ENCODE measurements at regions not wholly inside any gene's neighbourhood (a gene's known extent, or its start where the extent isn't known, plus 50 kb on each side); places are given as distances from the start of the nearest gene placed in this dataset.

DNA sequence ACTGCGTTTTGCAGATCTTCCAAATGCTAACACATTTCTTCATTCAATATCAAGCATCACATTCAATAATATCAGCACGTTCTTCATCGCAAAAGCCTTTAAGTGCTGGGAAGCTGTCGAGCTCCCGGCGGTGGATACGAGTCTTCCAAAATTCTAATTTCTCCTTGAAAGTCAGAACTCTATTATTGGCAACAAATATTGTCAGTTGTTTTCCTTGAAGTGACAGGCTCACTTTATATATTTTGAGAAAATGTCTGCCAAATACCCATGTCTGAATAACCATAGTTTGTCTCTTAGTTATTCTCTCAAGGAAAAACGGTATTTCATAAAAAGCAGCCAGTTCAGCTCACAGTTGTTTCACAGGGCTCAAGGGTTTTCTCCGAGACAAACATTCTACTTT is 226.2 kb upstream of the C1orf174 start:
- no peaks in the 10 kb centered on the region for H3K4me1 ChIP-seq (ENCODE audit: control insufficient read depth, insufficient read depth, low read length)
- no peak overlapping the region for H3K4me3 ChIP-seq (ENCODE audit: low read length)
- H3K9me3 ChIP-seq (replicated peaks; ENCODE audit: control insufficient read depth, low read depth, low read length): no peaks in the 10 kb centered on the region
- WGBS (ENCODE audit: insufficient coverage): 25% methylated on average over 1 of the region's 9 CpGs
- no peak for DNase-seq
- no peak overlapping the region for H3K27ac ChIP-seq (ENCODE audit: low read length)
- H3K27me3 ChIP-seq (ENCODE audit: control insufficient read depth, insufficient read depth, low read length): peaks cover 10% of the 10 kb centered on the region
- no peaks in the 10 kb centered on the region for H3K36me3 ChIP-seq (ENCODE audit: control insufficient read depth, insufficient read depth, low read length)

DNA sequence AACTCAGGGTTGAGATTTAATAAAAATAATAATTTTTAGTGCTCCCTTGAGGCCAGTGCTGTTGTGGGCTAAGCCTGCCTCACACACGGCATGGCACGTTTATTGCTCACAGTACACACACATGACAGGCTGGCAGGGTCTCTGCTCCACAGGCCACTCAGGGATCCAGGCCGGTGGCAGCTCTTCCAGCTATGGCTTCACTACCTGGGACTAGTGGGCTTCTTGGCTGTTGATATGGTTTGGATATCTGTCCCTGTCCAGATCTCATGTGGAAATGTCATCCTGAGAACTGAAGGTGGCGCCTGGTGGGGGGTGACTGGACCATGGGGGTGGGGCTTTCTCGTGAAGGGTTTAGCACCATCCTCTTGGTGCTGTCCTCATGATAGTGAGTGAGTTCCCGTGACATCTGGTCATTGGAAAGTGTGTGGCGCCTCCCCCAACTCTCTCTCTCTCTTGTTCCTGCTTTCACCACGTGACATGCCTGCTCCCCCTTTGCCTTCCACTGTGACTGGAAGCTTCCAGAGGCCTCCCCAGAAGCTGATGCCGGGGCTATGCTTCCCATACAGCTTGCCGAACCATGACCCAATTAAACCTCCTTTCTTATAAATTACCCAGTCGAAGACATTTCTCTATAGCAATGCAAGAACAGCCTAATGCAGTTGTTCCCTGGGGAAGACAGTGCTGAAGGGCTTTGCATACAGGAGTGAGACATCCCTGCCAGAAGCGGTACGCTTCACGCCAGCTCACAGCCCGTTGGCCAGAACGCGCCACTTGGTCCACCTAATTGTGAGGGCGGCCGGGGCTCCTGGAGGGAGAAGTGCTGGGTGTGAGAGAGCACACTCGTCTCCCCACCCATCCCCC is 226.9 kb upstream of the C1orf174 start:
- Histone ChIP-seq H3K4me3 (ENCODE audit: low read length) (no peak overlapping the region), H3K4me1 (ENCODE audit: control insufficient read depth, insufficient read depth, low read length) (no peaks in the 10 kb centered on the region), H3K27me3 (ENCODE audit: control insufficient read depth, insufficient read depth, low read length) (peaks cover 8% of the 10 kb centered on the region), H3K36me3 (ENCODE audit: control insufficient read depth, insufficient read depth, low read length) (no peaks in the 10 kb centered on the region), H3K9me3 (replicated peaks; ENCODE audit: control insufficient read depth, low read depth, low read length) (no peaks in the 10 kb centered on the region), H3K27ac (ENCODE audit: low read length) (no peak overlapping the region)
- no peak for DNase-seq
- WGBS (ENCODE audit: insufficient coverage): 71% methylated on average over 11 of the region's 20 CpGs

DNA sequence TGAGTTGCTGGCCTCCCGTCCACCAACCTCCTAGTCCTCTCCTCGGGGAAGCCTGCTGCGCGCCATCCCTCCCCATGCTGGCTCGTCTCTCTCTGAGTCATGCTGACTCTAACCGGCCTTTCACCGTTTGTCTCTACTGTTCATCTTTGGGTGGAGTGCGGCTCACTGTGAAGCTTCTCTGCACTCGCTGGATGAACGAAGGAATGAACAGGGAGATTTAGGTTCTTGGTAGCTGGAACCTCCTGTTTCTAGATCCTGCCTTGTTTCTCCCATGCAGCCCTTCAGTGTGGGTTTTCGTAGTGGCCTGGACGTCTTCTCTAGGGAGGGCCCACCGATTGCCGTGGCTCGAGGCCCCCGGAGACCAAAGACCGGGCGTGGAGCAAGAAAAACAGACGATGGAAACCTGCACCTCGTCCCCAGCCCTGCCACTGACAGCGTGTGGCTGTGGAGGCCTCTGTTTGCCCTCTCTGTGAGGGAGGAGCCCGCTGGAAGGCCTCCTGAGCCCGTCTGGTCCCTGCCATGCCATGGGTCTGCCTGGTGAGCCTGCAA is 227.6 kb upstream of the C1orf174 start:
- DNase-seq: no peak
- H3K4me3 ChIP-seq (ENCODE audit: low read length): no peak overlapping the region
- 73% methylated on average over 19 of the region's 23 CpGs for WGBS (ENCODE audit: insufficient coverage)
- no peaks in the 10 kb centered on the region for H3K9me3 ChIP-seq (replicated peaks; ENCODE audit: control insufficient read depth, low read depth, low read length)
- H3K27me3 ChIP-seq (ENCODE audit: control insufficient read depth, insufficient read depth, low read length): peaks cover 12% of the 10 kb centered on the region
- no peak overlapping the region for H3K27ac ChIP-seq (ENCODE audit: low read length)
- no peaks in the 10 kb centered on the region for H3K36me3 ChIP-seq (ENCODE audit: control insufficient read depth, insufficient read depth, low read length)
- H3K4me1 ChIP-seq (ENCODE audit: control insufficient read depth, insufficient read depth, low read length): no peaks in the 10 kb centered on the region

DNA sequence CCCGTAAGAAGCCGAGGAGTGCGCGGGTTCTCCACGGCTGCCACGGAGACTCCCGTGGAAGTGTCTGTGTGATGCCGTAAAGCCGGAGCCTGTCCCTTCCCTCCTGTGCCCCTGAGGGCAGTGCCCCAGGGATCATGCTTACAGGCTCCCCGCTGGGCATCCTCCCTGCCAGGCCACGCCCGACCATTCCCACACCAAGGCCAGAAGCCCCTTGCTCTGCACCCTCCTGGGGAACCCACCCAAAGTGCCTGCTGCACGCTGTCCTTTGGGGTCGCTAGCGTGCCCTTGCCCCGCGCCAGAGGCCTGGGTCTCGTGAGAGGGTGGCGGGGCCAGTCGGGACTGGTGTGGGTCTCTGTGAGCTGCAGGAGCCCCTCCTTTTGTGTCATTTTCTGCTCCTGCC is 228.5 kb upstream of the C1orf174 start:
- no peaks in the 10 kb centered on the region for H3K4me1 ChIP-seq (ENCODE audit: control insufficient read depth, insufficient read depth, low read length)
- no peak for DNase-seq
- no peaks in the 10 kb centered on the region for H3K9me3 ChIP-seq (replicated peaks; ENCODE audit: control insufficient read depth, low read depth, low read length)
- H3K27me3 ChIP-seq (ENCODE audit: control insufficient read depth, insufficient read depth, low read length): peaks cover 21% of the 10 kb centered on the region
- H3K4me3 ChIP-seq (ENCODE audit: low read length): no peak overlapping the region
- H3K36me3 ChIP-seq (ENCODE audit: control insufficient read depth, insufficient read depth, low read length): no peaks in the 10 kb centered on the region
- H3K27ac ChIP-seq (ENCODE audit: low read length): no peak overlapping the region
- WGBS (ENCODE audit: insufficient coverage): 90% methylated on average over 16 of the region's 20 CpGs

DNA sequence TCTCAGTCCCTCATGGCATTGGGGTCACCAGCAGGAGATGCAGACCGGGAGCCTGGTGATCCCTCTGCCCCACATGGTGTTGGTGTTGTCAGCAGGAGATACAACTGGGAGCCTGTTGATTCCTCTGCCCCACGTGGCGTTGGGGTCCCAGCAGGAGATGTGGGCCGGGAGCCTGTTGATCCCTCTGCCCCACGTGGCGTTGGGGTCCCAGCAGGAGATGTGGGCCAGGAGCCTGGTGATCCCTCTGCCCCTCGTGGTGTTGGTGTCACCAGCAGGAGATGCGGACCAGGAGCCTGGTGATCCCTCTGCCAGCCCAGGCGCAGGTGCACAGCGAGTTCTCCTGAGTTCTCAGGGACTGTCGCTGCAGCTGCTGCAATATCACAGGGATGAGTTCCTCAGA is 229.6 kb upstream of the C1orf174 start:
- WGBS (ENCODE audit: insufficient coverage): 86% methylated on average over 11 of the region's 11 CpGs
- H3K27me3 ChIP-seq (ENCODE audit: control insufficient read depth, insufficient read depth, low read length): peaks cover 21% of the 10 kb centered on the region
- H3K27ac ChIP-seq (ENCODE audit: low read length): no peak overlapping the region
- no peaks in the 10 kb centered on the region for H3K36me3 ChIP-seq (ENCODE audit: control insufficient read depth, insufficient read depth, low read length)
- H3K4me3 ChIP-seq (ENCODE audit: low read length): no peak overlapping the region
- H3K9me3 ChIP-seq (replicated peaks; ENCODE audit: control insufficient read depth, low read depth, low read length): no peaks in the 10 kb centered on the region
- DNase-seq: no peak
- H3K4me1 ChIP-seq (ENCODE audit: control insufficient read depth, insufficient read depth, low read length): no peaks in the 10 kb centered on the region

DNA sequence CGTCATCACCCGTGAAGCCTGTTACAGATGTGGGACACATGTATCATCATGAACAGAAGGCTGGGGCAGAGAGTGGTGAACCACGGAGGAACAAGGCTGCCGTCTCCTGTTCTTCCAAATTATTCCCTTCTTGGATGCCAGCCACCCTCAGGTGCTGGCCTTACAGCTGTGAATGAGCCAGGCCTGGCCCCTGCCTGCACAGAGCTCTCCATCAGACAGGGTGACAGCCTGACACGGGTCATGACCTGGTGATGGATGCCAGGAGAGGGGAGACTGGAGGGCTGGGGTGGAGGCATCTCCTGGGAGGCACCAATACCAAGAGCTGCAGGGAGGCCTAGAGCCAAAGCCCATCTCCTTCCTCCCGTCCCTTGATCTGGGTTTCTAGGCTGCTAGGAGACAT is 230.0 kb upstream of the C1orf174 start:
- H3K27me3 ChIP-seq (ENCODE audit: control insufficient read depth, insufficient read depth, low read length): peaks cover 21% of the 10 kb centered on the region

DNA sequence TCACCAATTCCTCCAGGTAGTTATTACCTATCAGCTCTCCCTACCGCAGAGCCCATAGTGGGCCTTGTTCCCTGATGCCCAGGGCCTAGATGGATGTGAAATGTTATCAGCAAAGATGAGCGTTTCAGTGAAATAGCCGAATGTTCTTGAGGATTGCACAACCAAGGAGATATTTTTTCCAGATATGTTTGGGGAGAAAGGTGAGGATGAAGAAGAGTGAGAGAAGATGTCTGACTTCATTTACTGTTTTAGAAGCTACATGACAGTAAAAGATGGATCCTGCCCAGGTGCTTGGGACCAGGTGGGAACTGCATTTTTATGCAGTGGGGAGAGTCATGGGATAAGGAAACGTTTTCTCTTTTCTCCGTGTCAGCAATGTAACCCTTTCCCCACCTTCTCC is 231.7 kb upstream of the C1orf174 start:
- H3K36me3 ChIP-seq (ENCODE audit: control insufficient read depth, insufficient read depth, low read length): no peaks in the 10 kb centered on the region
- no peak overlapping the region for H3K27ac ChIP-seq (ENCODE audit: low read length)
- H3K27me3 ChIP-seq (ENCODE audit: control insufficient read depth, insufficient read depth, low read length): peaks cover 22% of the 10 kb centered on the region
- no peaks in the 10 kb centered on the region for H3K4me1 ChIP-seq (ENCODE audit: control insufficient read depth, insufficient read depth, low read length)
- 70% methylated on average over 2 of the region's 5 CpGs for WGBS (ENCODE audit: insufficient coverage)
- H3K4me3 ChIP-seq (ENCODE audit: low read length): no peak overlapping the region
- no peaks in the 10 kb centered on the region for H3K9me3 ChIP-seq (replicated peaks; ENCODE audit: control insufficient read depth, low read depth, low read length)
- DNase-seq: no peak

More for the DNA sequence above, 230.0 kb upstream of the C1orf174 start:
- H3K27ac ChIP-seq (ENCODE audit: low read length): no peak overlapping the region
- H3K9me3 ChIP-seq (replicated peaks; ENCODE audit: control insufficient read depth, low read depth, low read length): no peaks in the 10 kb centered on the region
- H3K4me3 ChIP-seq (ENCODE audit: low read length): no peak overlapping the region
- no peak for DNase-seq
- no peaks in the 10 kb centered on the region for H3K4me1 ChIP-seq (ENCODE audit: control insufficient read depth, insufficient read depth, low read length)
- 61% methylated on average over 3 of the region's 6 CpGs for WGBS (ENCODE audit: insufficient coverage)
- H3K36me3 ChIP-seq (ENCODE audit: control insufficient read depth, insufficient read depth, low read length): no peaks in the 10 kb centered on the region

DNA sequence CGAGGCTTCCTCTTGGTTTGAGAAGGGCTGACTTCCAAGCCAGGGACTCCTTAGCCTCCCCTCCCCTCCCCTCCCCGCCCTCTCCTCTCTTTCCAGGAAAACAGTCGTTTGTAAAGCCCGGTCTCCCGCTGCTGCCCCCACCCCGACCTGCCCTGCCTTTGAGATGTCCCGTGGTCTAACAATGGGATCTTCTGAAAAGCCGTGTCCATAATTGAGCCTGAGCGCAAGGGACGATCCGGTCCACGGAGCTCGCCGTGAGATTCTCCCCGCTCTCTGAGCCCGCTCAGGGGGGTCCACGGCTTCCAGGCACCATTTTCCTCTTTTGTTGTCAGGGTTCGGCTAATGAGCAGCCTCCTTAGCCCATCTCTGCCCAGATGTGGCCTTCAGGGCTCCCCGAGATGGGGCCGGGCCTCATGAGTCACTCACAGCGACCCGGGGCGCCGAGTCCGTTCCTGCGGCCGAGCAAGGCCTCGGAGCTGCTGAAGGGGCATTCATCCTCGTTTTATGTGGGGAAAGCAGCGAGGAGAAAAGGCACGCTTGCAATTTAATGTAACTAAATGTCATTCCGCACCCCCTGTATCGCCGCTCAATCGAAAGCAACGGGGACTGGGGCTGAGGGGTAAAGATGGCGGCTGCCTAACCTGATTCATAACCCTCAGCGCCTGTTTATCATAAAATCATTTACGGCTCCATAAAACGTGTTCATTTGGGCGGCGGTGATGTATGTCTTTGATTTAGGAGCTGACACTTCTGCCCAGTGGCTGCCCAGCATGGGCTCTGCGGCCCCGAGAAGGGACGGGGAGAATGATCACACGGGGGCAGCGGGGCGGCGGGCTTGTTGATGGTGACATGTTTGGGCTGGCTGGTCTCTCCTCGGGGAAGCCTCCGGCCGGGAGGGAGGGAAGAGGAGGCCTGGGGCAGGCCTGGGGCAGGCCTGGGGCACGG is 232.6 kb upstream of the C1orf174 start:
- WGBS (ENCODE audit: insufficient coverage): 64% methylated on average over 42 of the region's 53 CpGs
- H3K36me3 ChIP-seq (ENCODE audit: control insufficient read depth, insufficient read depth, low read length): no peaks in the 10 kb centered on the region
- peaks cover 20% of the 10 kb centered on the region for H3K27me3 ChIP-seq (ENCODE audit: control insufficient read depth, insufficient read depth, low read length)
- DNase-seq: no peak
- H3K4me1 ChIP-seq (ENCODE audit: control insufficient read depth, insufficient read depth, low read length): peaks cover 2% of the 10 kb centered on the region
- no peaks in the 10 kb centered on the region for H3K9me3 ChIP-seq (replicated peaks; ENCODE audit: control insufficient read depth, low read depth, low read length)
- H3K27ac ChIP-seq (ENCODE audit: low read length): no peak overlapping the region
- H3K4me3 ChIP-seq (ENCODE audit: low read length): no peak overlapping the region

DNA sequence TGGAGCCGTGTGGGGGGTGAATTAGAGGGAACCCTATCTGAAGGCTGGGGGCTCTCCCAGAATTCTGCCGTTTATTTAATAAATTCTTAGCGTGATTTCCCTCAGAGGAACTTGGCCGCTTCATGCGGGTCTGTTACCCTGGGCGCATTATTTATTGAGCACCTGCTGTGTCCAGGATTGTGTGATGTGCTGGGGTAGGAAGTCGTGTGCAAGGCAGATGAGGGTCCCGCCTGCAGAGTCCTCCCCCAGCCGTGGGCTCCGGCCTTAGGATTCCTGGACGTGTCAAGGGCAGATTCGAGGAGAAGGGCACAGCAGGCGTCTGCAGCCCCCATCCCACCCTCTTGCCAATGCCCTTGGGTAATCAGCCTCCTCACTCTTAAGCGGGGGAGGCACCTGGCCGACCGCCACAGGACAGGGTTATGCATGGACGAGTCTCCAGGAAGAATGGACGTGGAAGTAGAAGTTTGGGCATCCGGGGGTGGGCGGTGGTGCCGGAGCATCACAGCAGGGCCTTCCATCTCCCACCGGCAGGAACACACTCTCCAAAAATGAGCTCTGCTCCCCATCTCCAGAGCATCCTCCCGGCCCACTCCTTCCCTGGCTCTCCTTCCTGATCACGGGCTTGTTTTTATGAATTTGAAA is 233.3 kb upstream of the C1orf174 start:
- no peak for DNase-seq
- Histone ChIP-seq H3K27ac (ENCODE audit: low read length) (no peak overlapping the region), H3K4me1 (ENCODE audit: control insufficient read depth, insufficient read depth, low read length) (peaks cover 4% of the 10 kb centered on the region), H3K27me3 (ENCODE audit: control insufficient read depth, insufficient read depth, low read length) (peaks cover 20% of the 10 kb centered on the region), H3K9me3 (replicated peaks; ENCODE audit: control insufficient read depth, low read depth, low read length) (no peaks in the 10 kb centered on the region), H3K36me3 (ENCODE audit: control insufficient read depth, insufficient read depth, low read length) (no peaks in the 10 kb centered on the region), H3K4me3 (ENCODE audit: low read length) (no peak overlapping the region)
- 50% methylated on average over 2 of the region's 24 CpGs for WGBS (ENCODE audit: insufficient coverage)

DNA sequence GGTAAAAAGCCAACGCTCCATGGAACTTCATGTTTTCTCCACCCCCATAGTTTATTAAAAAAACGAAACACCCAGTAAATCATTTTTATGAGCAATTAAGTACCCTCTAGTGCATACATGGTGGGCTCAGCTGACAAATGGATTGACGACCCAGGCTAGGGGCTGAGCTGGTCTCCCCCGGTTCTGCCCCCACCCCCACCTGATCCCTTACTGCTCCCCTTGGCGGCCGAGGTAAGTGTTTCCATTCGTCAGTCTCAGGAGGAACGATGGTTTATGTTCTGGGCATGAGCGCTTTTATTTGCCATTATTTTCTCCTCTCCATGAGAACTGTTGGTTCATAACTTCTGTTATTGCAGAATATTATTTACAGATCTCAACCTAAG is 233.9 kb upstream of the C1orf174 start:
- no CpG with 5 or more reads among the region's 9 CpGs for WGBS (ENCODE audit: insufficient coverage)
- H3K4me3 ChIP-seq (ENCODE audit: low read length): no peak overlapping the region

More for the DNA sequence above, 233.9 kb upstream of the C1orf174 start:
- H3K27ac ChIP-seq (ENCODE audit: low read length): no peak overlapping the region
- DNase-seq: no peak
- H3K9me3 ChIP-seq (replicated peaks; ENCODE audit: control insufficient read depth, low read depth, low read length): no peaks in the 10 kb centered on the region
- H3K27me3 ChIP-seq (ENCODE audit: control insufficient read depth, insufficient read depth, low read length): peaks cover 21% of the 10 kb centered on the region
- H3K36me3 ChIP-seq (ENCODE audit: control insufficient read depth, insufficient read depth, low read length): no peaks in the 10 kb centered on the region
- peaks cover 9% of the 10 kb centered on the region for H3K4me1 ChIP-seq (ENCODE audit: control insufficient read depth, insufficient read depth, low read length)
